HCT116 (cell line): ENCODE measurements at regions not wholly inside any gene's neighbourhood (a gene's known extent, or its start where the extent isn't known, plus 50 kb on each side); places are given as distances from the start of the nearest gene placed in this dataset.

Source experiments
- ATAC-seq: fragments of 200-7000 bp; cut with Tn5 transposase; 2 replicates; pipeline ENCODE4 v1.9.1; 2020; ENCODE audit warnings: mild to moderate bottlenecking, moderate library complexity
- BruUV-seq: library from RNA; stranded (reverse); fragments of 400-500 nt; replicated peaks from 2 replicates; lab custom pipeline; 2021; lab: Mats Ljungman, UMichigan
- CTCF ChIA-PET: fragments of 300-600 bp; sonication (Branson Sonifier 250); formaldehyde crosslinking; loops from one replicate; lab custom pipeline; 2021; ENCODE audit warnings: antibody characterized with exemption; lab: Charles Lee
- POLR2A ChIA-PET: fragments of 300-600, 350-600 bp; sonication (Branson Sonifier 250); formaldehyde crosslinking; loops from one replicate; lab custom pipeline; 2021; ENCODE audit warnings: antibody characterized with exemption; lab: Charles Lee
- RAD21 ChIA-PET, 2 experiments: fragments of 300-600 bp; sonication (Branson Sonifier 250); formaldehyde crosslinking; loops; one replicate each; lab custom pipeline; 2023; ENCODE audit warnings: low total read pairs in 2 of 2; ENCODE audit not compliant: uncharacterized antibody in 2 of 2, unreplicated experiment in 2 of 2, low non-redundant PET in 1 of 2; lab: Charles Lee
- DNase-seq: peaks from one replicate; pipeline ENCODE4 v3.0.0-alpha.2; 2010; ENCODE audit warnings: low read depth, low spot score
- H2AFZ ChIP-seq: fragments of 200-600 bp; shearing (Covaris generic), sonication (generic); 2 replicates; pipeline ENCODE4 v1.6.1; 2017; ENCODE audit warnings: low read depth, mixed run types, mixed read lengths, antibody characterized with exemption, low read length; ENCODE audit not compliant: poor library complexity, severe bottlenecking
- H3K27ac ChIP-seq: 2 replicates; pipeline ENCODE4 v1.5.1; 2012; ENCODE audit warnings: low read depth, low read length
- H3K27me3 ChIP-seq: fragments of 200-600 bp; sonication (generic); 2 replicates; pipeline ENCODE4 v1.6.1; 2016; ENCODE audit warnings: mixed run types, low read length, mixed read lengths; ENCODE audit not compliant: insufficient read depth
- H3K36me3 ChIP-seq, 2 experiments: fragments of 200-500 bp in 1 of 2; fragments of 200-600 bp in 1 of 2; sonication (Bioruptor generic) in 1 of 2; sonication (generic) in 1 of 2; 2 replicates each; pipeline versions ENCODE4 v1.5.1 to v1.6.1; 2014 to 2016; ENCODE audit warnings: low read length in 2 of 2, inconsistent platforms in 1 of 2, mixed read lengths in 1 of 2, mixed run types in 1 of 2; ENCODE audit not compliant: insufficient read depth in 2 of 2, control insufficient read depth in 1 of 2
- H3K4me1 ChIP-seq, 2 experiments: fragments of 200-600 bp in 1 of 2; sonication (generic) in 1 of 2; 2 replicates each; pipeline versions ENCODE4 v1.5.1 to v1.6.1; 2012 to 2017; ENCODE audit warnings: low read length in 2 of 2, inconsistent platforms in 1 of 2, mild to moderate bottlenecking in 1 of 2, mixed read lengths in 1 of 2, mixed run types in 1 of 2, moderate library complexity in 1 of 2; ENCODE audit not compliant: insufficient read depth in 2 of 2, control insufficient read depth in 1 of 2
- H3K4me2 ChIP-seq: fragments of 200-600 bp; sonication (generic); 2 replicates; pipeline ENCODE4 v1.6.1; 2017; ENCODE audit warnings: mixed run types, low read length, mixed read lengths
- H3K4me3 ChIP-seq, 2 experiments: fragments of 200-600 bp in 1 of 2; sonication (generic) in 1 of 2; replicated peaks in 1 of 2; 2 replicates each; pipeline ENCODE4 v1.5.1; 2011 to 2016; ENCODE audit warnings: low read length in 2 of 2, control low read depth in 1 of 2, low read depth in 1 of 2, mild to moderate bottlenecking in 1 of 2, mixed read lengths in 1 of 2, mixed run types in 1 of 2
- H3K79me2 ChIP-seq: fragments of 200-600 bp; sonication (generic); 2 replicates; pipeline ENCODE4 v1.6.1; 2017; ENCODE audit warnings: mild to moderate bottlenecking, mixed run types, low read length, moderate library complexity, mixed read lengths; ENCODE audit not compliant: insufficient read depth
- H3K9ac ChIP-seq: fragments of 200-600 bp; sonication (generic); 2 replicates; pipeline ENCODE4 v1.6.1; 2016; ENCODE audit warnings: low read length, mixed read lengths
- H3K9me2 ChIP-seq: fragments of 200-600 bp; sonication (generic), shearing (Covaris generic); 2 replicates; pipeline ENCODE4 v1.6.1; 2017; ENCODE audit warnings: mixed run types, mild to moderate bottlenecking, moderate library complexity; ENCODE audit not compliant: insufficient read depth
- H3K9me3 ChIP-seq, 2 experiments: fragments of 200-500 bp in 1 of 2; fragments of 200-600 bp in 1 of 2; sonication (Bioruptor generic) in 1 of 2; sonication (generic) in 1 of 2; 2 replicates each; pipeline ENCODE4 v1.6.1; 2014 to 2017; ENCODE audit warnings: low read length in 2 of 2, mixed read lengths in 2 of 2, inconsistent platforms in 1 of 2, low read depth in 1 of 2, mild to moderate bottlenecking in 1 of 2, mixed run types in 1 of 2, moderate library complexity in 1 of 2; ENCODE audit not compliant: control insufficient read depth in 1 of 2, insufficient read depth in 1 of 2
- H4K20me1 ChIP-seq: fragments of 200-600 bp; sonication (generic), shearing (Covaris generic); 2 replicates; pipeline ENCODE4 v1.6.1; 2017; ENCODE audit warnings: mixed run types, mild to moderate bottlenecking, moderate library complexity; ENCODE audit not compliant: insufficient read depth
- ATF3 ChIP-seq: IDR thresholded peaks from 2 replicates; pipeline ENCODE4 v1.6.1; 2012
- CEBPB ChIP-seq: IDR thresholded peaks from 2 replicates; pipeline ENCODE4 v1.6.1; 2012; ENCODE audit warnings: low read depth
- EGR1 ChIP-seq: IDR thresholded peaks from 2 replicates; pipeline ENCODE4 v1.6.1; 2012; ENCODE audit warnings: low read depth
- ELF1 ChIP-seq: IDR thresholded peaks from 2 replicates; pipeline ENCODE4 v1.6.1; 2012; ENCODE audit warnings: low read depth, borderline replicate concordance
- EZH2 ChIP-seq: fragments of 200-600 bp; sonication (generic); IDR thresholded peaks from 2 replicates; pipeline ENCODE4 v1.6.1; 2017; ENCODE audit warnings: antibody characterized with exemption, mixed run types
- FOSL1 ChIP-seq: IDR thresholded peaks from 2 replicates; pipeline ENCODE4 v1.6.1; 2012; ENCODE audit warnings: low read depth
- JUND ChIP-seq: IDR thresholded peaks from 2 replicates; pipeline ENCODE4 v1.6.1; 2012
- POLR2A ChIP-seq: IDR thresholded peaks from 2 replicates; pipeline ENCODE4 v1.7.0; 2011; ENCODE audit warnings: borderline replicate concordance; ENCODE audit not compliant: insufficient read depth, insufficient read length; ENCODE audit errors: extremely low read depth
- POLR2AphosphoS5 ChIP-seq: IDR thresholded peaks from 2 replicates; pipeline ENCODE4 v1.6.1; 2011; ENCODE audit warnings: mild to moderate bottlenecking, low read depth, low read length, moderate library complexity
- SIN3A ChIP-seq: IDR thresholded peaks from 2 replicates; pipeline ENCODE4 v1.6.1; 2012; ENCODE audit warnings: low read depth
- SP1 ChIP-seq: IDR thresholded peaks from 2 replicates; pipeline ENCODE4 v1.6.1; 2012; ENCODE audit warnings: low read depth
- SRF ChIP-seq: IDR thresholded peaks from 2 replicates; pipeline ENCODE4 v1.6.1; 2012; ENCODE audit warnings: low read depth
- ZBTB33 ChIP-seq: IDR thresholded peaks from 2 replicates; pipeline ENCODE4 v1.6.1; 2011; ENCODE audit warnings: mild to moderate bottlenecking, low read length, moderate library complexity; ENCODE audit not compliant: insufficient replicate concordance; ENCODE audit errors: extremely low read depth
- intact Hi-C: fragments of 100-400 bp; cut with micrococcal nuclease; formaldehyde crosslinking; loops from 2 replicates; pipeline ENCODE4 v1.10.0; 2022
- TF ChIP-seq, protein P1 (sequence below): IDR thresholded peaks from 2 replicates; pipeline ENCODE4 v1.6.1; 2012; ENCODE audit warnings: low read depth

DNA sequence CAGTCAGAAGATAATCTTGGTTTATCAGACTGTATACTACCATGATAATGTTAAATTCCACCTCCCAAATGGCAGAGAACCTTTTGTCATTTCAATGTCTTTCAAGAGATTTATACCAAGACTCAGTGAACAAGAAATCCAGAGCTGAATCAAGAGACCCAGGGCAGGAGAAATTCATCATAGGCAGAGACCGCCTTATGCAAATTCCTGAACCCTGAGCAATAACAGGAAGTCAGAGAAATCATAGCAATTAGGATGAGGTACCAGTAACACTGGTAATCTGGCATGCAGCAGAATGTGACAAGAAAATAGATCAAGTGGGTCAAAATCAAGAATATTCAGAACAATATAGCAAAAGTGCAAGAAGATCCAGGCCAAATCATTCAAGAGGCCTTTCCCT, 412.4 kb upstream of the LRATD1 start:
- no peaks in the 10 kb centered on the region for H3K9me2 ChIP-seq
- no peak overlapping the region for H2AFZ ChIP-seq
- no peaks in the 10 kb centered on the region for H3K79me2 ChIP-seq
- no peak overlapping the region for H3K4me3 ChIP-seq
- no peak overlapping the region for H3K9ac ChIP-seq
- no peaks in the 10 kb centered on the region for H3K36me3 ChIP-seq
- ChIA-PET POLR2A (no interaction called here), RAD21 (no interaction called here), CTCF (no interaction called here)
- no peak overlapping the region for H3K27ac ChIP-seq
- no peak for TF ChIP-seq FOSL1
- TF ChIP-seq POLR2AphosphoS5 = no peak
- no peak for TF ChIP-seq ELF1
- no peak for TF ChIP-seq ATF3
- no peak for TF ChIP-seq SP1
- no peak for TF ChIP-seq JUND
- TF ChIP-seq EZH2 = no peak
- TF ChIP-seq ZBTB33 = no peak
- TF ChIP-seq SIN3A = no peak
- no peak for TF ChIP-seq SRF
- TF ChIP-seq CEBPB = no peak
- no peak for TF ChIP-seq POLR2A
- TF ChIP-seq EGR1 = no peak
- TF ChIP-seq, protein P1, sequence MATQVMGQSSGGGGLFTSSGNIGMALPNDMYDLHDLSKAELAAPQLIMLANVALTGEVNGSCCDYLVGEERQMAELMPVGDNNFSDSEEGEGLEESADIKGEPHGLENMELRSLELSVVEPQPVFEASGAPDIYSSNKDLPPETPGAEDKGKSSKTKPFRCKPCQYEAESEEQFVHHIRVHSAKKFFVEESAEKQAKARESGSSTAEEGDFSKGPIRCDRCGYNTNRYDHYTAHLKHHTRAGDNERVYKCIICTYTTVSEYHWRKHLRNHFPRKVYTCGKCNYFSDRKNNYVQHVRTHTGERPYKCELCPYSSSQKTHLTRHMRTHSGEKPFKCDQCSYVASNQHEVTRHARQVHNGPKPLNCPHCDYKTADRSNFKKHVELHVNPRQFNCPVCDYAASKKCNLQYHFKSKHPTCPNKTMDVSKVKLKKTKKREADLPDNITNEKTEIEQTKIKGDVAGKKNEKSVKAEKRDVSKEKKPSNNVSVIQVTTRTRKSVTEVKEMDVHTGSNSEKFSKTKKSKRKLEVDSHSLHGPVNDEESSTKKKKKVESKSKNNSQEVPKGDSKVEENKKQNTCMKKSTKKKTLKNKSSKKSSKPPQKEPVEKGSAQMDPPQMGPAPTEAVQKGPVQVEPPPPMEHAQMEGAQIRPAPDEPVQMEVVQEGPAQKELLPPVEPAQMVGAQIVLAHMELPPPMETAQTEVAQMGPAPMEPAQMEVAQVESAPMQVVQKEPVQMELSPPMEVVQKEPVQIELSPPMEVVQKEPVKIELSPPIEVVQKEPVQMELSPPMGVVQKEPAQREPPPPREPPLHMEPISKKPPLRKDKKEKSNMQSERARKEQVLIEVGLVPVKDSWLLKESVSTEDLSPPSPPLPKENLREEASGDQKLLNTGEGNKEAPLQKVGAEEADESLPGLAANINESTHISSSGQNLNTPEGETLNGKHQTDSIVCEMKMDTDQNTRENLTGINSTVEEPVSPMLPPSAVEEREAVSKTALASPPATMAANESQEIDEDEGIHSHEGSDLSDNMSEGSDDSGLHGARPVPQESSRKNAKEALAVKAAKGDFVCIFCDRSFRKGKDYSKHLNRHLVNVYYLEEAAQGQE = no peak
- H3K4me2 ChIP-seq = no peak overlapping the region
- no TSS peak for BruUV-seq
- no peaks in the 10 kb centered on the region for H3K4me1 ChIP-seq
- no peak for ATAC-seq
- no peak for DNase-seq
- no peaks in the 10 kb centered on the region for H4K20me1 ChIP-seq
- intact Hi-C loops = no loop called here
- H3K9me3 ChIP-seq = peaks cover 4 to 22% of the 10 kb centered on the region in 2 experiments; a peak in 2 of 4 replicates
- H3K27me3 ChIP-seq = no peaks in the 10 kb centered on the region
